Pulmonary artery endothelial cell (primary cell): ENCODE measurements at regions not wholly inside any gene's neighbourhood (a gene's known extent, or its start where the extent isn't known, plus 50 kb on each side); places are given as distances from the start of the nearest gene placed in this dataset.
A peak's percentile ranks its signal among the peaks of the same experiment; 100 is the strongest.

Source experiments
- DNase-seq: peaks from one replicate; pipeline ENCODE4 v3.0.0-alpha.2; 2011; ENCODE audit warnings: low read depth, low spot score

DNA sequence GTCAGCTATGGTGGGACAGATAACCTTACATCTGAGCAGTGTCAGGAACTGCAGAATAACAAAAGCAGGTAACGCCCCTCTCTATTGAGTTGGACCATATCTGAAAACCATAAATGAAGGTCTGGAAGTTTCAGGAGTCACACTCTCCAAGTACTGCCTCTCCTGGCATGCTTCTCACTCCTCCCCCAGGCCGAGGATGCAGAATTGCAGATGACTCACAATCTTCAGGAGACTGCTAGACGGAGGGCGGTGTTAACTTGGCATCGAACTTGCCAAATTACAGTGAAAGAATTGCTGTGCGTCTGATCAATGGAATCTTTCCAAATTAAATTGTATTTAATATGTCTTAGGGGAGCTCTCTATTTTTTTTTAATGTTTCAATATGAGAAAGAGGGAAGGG is 67.1 kb upstream of the TRIM2 start:
- DNase-seq = peak; percentile 30

DNA sequence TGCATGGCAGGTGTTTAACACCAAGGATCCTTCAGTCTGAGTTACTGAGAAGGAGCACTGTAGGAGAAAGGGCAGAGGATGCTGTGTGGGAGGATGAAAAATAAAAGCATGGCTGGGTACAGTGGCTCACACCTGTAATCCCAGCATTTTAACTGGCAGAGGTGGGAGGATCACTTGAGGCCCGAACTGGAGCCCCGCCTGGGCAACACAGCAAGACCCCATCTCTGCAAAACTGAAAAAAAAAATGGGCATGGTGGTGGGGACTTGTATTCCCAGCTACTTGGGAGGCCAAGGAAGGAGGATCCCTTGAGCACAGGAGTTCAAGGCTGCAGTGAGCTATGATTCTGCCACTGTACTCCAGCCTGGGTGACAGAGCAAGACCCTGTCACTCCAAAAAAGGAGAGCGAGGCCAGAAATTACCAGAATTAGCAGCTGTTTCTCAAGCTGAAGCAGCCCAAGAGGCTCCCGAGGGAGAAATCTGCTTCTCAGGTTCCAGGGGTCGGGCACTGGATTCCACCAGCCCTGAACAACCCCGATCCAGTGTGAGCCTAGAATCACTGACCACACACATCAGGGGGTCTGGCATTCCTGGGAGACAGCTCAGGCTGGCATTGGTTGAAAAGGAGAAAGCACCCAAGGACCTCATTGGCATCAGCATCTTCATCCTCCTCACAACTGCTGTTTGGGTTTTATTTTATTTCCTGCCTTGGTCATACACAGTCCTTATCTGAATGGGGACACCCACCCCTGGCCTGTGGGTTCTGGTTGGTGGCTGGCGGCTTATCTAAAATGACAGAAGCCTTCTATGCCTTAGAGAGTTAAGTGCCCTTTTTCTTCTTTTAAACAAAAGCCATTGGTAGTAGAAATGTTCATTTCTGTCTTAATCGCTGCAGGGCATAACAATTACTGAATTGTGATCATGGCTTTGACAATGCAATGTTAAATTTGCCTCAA is 66.3 kb upstream of the TRIM2 start:
- no peak for DNase-seq

DNA sequence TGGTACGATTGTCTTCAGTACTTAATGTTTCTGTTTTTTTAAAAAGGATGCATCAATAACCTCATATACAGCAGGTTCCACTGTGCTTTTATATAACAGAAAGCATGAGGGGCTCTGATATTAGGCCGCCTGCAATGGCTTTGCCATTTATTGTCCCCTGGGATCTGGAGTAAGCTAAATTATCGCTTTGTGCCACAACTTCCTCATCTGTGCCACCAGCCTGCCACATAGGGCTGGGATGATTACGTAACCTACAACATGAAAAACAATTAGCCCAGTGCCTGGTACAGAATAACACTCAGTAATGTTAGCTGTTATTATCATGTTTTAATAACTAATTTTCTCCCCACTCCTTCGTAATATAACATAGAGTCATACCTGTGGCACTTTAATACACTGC is 65.5 kb upstream of the TRIM2 start:
- DNase-seq = no peak

DNA sequence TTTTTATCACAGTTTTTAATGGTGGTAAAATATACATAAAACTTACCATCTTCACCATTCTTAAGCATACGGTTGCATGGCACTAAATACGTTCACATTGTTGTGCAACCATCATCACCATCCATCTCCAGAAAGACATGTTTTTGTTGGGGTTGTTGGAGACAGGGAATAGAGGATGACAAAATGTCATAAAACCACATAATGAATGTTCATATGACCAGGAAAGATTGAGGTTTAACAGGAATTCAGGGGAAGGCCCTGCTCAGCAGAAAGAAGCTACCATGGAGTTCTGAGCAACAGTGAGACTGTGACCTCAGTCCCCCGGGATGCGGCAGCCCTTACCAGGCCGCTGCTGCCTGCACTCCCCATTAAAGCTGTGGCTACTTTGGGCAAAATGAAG is 63.9 kb upstream of the TRIM2 start:
- no peak for DNase-seq

DNA sequence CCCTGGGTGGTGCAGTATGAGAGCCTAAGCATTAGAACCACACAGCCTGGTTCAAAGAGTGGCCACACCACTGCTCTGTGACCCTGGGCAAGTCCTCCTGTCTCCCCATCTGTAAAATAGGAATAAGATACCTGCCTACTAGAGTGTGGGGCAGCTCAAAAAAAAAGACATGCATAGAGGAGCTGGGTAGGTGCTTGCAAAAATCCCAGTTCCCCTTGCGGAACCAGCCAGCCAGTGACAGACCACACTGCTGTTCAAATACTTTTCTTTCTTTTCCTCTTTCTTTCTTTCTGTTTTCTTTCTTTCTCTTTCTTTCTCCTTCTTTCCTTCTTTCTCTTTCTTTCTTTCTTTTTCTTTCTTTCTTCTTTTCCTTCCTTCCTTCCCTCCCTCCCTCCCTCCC is 63.0 kb upstream of the TRIM2 start:
- no peak for DNase-seq

DNA sequence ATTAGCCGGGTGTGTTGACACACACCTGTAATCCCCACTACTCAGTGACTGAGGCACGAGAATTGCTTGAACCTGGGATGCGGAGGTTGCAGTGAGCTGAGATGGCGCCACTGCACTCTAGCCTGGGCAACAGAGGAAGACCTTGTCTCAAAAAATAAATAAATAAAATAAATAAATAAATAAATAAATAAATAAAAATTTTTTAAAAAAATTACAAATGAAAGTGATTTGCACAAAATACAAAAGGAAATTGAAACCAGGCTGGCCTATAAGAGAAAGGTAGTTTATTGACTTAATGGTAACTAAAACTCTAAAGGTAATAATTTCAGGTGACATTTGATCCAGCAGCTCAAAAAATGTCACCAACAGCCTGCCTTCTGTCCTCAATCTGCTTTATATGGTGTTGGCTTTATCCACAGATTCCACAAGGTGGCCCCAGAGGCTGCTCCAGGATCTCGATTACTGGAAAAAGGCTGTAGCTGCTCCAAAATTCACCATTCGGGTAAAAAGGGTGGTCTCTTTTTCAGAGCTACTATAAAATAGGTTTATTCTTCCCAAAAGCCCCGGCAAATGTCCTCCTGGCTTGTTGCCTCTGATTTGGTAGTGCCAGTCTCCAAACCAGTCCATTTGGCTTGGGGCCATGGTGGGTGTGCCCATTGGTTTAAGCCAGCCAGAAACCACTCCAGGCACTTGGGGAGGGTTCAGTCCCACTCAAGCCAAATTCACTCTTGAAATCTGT is 61.4 kb upstream of the TRIM2 start:
- DNase-seq = peak; percentile 26

DNA sequence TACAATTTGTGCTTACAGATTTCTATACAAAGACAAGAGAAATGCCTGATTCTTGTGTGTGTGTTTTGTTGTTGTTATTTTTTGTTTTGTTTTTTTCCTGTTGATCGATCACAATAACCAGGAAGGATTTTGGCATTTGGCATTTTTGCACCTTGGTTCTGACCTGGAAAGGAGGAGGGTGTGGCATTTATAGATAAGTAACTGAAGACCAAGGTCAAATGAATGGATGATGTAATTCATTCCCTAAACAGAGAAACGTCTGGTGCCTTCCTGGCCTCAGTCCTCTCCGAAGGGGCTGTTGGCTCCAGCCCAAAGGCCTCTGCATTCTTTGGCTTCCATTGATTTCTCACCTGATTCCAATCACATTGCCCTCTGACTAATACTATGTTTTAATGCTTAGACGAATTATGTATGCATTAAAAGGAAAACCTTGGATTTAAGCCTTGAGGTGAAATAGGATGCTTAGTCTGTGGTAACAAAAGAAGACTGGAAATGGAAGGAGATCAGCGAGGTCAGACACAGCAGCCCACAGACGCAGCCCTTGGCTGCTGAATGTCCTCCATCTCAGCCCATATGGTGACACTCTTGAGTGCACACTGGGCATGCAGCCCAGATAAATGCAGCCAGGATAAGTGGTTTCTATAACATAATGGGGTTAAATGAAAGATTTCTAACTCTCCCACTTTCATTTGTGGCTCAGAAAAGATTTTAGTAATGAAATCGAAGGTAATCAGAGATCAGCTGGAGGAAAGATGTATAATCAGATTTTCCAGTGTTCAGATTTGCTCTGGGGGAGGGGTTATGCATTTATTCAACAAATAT is 60.5 kb upstream of the TRIM2 start:
- no peak for DNase-seq

DNA sequence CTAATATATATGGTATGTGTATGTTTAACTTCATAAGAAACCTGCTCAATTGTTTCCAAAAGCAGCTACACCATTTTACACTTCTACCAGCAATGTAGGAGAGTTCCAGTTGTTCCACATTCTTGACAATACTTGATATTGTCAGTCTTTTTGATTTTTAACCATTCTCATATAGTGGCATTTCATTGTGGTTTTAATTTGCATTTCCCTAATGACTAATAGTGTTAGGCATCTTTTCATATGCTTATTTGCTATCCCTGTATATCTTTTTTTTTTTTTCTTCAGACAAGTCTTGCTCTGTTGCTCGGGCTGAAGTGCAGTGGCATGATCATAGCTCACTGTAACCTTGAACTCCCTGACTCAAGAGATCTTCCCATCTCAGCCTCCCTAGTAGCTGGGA is 58.2 kb upstream of the TRIM2 start:
- DNase-seq = no peak

DNA sequence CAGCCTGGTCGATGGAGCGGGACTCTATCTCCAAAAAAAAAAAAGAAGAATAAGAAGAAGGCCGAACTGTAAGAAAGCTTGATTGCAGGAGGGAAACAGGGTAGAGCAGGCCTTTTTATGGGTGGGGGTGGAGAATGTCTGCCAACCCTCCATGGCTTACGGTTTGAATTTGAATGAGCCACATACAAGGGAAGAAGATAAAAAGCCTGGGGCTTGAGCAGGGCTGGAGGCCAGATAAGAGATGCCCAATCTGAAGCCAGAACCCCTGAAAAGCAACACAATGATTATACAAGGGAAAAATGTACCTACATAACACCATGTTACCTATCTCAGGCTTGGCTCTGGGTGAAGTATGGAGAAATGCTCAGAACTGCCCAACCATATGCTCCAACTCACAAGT is 57.3 kb upstream of the TRIM2 start:
- DNase-seq = no peak

DNA sequence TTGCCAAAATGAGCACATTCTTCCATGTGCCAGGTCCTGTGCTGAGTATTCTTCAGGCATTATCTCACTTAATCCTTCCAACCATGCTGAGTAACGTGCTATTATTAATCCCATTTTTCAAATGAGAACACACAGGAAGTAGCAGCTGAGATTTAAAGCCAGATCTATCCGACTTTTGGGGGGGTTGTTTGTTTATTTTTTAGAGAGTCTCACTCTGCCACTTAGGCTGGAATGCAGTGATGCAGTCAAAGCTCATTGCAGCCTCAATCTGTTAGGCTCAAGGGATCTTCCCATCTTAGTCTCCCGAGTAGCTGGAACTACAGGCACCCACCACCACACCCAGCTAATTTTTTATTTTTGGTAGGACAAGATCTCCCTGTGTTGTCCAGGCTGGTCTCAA is 55.5 kb upstream of the TRIM2 start:
- DNase-seq = no peak

DNA sequence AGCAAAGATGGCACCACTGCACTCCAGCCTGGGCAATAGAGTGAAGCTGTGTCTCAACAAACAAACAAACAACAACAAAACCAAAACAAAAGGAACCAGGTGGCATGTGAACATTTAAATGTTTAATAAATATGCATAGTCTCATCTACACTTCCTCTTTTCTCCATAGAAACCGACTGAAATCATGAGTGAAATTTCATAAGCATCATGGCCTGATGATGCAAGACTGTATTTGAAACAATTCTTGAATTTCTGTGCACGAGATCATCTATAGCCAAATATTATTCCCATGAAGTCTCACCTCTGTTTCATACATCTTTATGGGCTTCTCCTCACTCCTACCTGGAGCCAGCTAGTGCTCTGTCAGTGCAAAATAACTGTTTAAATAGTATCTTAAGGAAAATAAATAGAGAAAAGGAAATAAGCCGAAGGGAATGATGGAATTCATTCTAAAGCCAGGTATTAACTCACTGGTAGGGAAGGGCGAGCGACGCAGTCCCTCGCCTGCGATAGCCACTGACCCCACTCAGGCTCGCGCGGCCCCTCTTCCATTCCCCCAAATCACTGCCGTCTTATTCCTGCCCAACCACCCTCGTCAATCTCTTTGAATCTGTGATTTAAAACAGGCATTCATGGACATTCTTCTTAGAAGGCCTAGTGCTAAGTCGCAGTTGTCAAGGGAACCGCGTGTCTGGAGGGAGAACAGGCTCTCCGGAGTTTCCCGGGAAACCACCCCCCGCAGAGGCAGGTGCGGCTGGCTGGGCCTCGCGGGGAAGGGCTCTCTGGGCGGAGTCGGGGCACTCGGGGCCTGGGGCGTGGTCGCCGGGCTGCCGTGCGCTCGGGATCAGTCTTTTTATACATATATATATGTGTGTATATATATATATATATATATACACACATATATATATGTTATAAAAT is 52.4 kb upstream of the TRIM2 start:
- DNase-seq = no peak

DNA sequence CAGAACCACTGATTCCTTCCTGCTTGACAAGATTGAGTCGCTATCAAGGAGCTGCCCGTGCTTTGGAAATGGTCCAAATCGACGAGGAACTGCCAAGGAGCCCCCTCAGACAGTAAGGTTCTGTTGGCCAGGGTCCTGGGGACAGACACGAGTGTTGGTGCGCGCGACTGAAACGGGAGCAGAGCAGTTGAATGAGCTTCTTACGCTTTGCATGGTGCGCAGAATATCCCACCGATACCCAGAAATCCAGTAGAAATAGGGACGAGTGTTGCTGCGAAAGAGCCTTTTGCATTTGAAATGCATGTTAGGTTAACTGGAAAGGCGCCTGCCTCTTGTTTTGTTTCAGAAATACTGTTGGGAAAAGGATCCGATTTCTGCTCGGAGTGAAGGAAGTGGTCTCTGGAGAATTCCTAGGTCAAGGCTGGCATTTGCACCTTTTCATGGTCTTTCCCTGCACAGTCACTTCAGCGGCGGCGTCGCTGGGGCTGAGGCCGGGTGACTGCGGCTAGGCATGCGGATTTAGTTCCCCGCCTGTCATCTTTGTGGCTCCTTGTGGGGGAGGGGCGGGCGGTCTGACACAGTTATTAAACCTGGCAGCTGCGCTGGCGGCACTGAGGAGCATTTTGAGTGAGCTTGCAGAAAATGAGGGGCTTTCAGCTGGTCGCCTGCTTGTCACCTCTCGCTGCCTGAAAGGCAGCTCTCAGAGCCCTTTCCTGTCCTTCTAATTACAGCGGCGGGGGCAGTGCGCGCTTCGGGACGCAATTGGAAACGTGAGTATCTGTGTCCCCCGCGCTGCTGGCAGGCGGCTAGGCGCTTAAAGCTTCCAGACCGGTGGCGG is 51.5 kb upstream of the TRIM2 start:
- DNase-seq = no peak

DNA sequence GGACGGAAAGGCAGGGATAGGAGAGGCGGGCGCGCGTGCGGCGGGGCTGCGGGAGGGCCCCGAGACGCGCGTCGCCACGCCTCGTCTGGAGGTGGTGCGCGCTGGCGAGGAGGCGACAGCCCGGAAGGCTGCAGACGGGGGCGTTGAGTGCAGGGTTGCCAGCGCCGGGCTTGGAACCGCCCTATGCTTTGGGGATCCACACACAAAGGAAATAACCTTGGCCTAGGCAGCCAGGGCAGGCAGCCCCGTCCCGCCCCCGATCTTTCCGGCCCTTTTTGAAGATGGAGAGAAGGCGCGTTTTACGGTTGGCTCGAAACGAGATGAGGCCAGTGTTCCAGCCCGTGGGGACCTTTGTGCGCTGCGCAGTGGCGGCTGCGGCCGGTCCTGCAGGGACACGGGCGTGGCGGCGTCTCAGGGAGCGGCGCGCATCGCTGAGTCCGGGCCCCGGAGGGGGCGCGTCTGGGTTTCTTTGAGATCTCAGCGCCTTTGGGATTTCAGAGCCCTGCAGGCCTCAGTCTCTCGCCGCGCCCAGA is 50.8 kb upstream of the TRIM2 start:
- DNase-seq = no peak

DNA sequence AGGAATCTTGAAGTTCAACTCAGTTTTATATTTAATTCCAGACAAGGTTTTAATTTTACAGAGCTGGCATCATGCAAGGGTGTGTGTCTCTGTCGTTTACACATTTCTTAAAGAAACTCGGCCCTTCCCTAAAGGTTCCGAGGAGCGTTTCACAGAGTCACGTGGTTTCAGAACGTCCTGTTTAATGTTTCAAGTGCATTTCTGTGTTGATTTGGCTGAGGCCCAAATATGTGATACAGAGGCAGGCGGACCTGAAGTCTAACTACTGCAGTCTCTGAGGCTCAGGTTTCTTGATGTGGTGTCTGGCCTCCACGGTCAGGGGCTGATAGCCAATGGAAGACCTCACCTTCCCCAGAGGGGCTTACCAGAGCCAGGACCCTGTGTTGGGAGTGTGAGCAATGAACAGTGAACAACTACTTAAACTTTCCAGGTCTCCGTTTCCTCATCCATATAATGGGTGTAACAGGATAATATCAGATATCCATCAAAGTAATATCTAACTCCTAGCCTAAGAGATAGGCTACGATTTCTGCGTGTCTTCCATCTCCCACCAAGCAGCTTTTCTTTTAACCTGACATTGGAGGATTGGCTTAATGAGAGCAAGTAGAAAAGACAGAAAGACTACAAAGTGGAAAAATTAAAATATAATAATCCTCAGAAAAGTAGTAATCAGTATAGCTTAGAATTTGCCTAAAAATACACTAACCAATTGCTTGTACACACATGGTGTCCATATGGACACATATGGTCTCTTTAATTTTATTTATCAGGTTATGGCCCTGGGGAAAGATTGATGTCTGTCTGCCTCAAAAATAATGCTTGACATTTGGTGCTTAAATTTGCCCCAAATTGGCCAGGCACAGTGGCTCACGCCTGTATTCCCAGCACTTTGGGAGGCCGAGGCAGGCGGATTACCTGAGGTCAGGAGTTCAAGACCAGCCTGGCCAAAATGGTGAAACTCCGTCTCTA is 50.0 kb upstream of the TRIM2 start:
- no peak for DNase-seq
